Keratinocyte (primary cell): ENCODE measurements at regions not wholly inside any gene's neighbourhood (a gene's known extent, or its start where the extent isn't known, plus 50 kb on each side); places are given as distances from the start of the nearest gene placed in this dataset.
"Not testable (repeated sequence)": the region's sequence is repeated elsewhere in the genome, so short reads cannot be mapped to it uniquely, and the experiment has no call there.

Source experiments
- DNase-seq: peaks from one replicate; pipeline ENCODE4 v3.0.0-alpha.2; 2011; ENCODE audit warnings: low read depth, missing footprints, low spot score
- FAIRE-seq: peaks from 2 replicates; lab custom pipeline; 2011; peaks lifted over from hg19 to GRCh38; lab: Jason Lieb, UNC
- H2AFZ ChIP-seq: 2 replicates; pipeline ENCODE4 v1.6.0; 2012; ENCODE audit warnings: low read length, control low read depth, inconsistent platforms; ENCODE audit not compliant: control insufficient read depth
- H3K27ac ChIP-seq: 2 replicates; pipeline ENCODE4 v1.5.1; 2011; ENCODE audit warnings: low read length; ENCODE audit not compliant: control insufficient read depth, insufficient read depth
- H3K27me3 ChIP-seq: 3 replicates; pipeline ENCODE4 v1.6.0; 2011; ENCODE audit warnings: low read length; ENCODE audit not compliant: control insufficient read depth, insufficient read depth; ENCODE audit errors: extremely low read depth
- H3K36me3 ChIP-seq, 2 experiments: 2 replicates in 1 of 2; 3 replicates in 1 of 2; pipeline ENCODE4 v1.5.1; 2011; ENCODE audit warnings: low read length in 2 of 2, mild to moderate bottlenecking in 1 of 2; ENCODE audit not compliant: control insufficient read depth in 2 of 2, insufficient read depth in 2 of 2; ENCODE audit errors: extremely low read depth in 1 of 2
- H3K4me1 ChIP-seq: 3 replicates; pipeline ENCODE4 v1.5.1; 2011; ENCODE audit warnings: low read length; ENCODE audit not compliant: control insufficient read depth, insufficient read depth; ENCODE audit errors: extremely low read depth
- H3K4me2 ChIP-seq: 3 replicates; pipeline ENCODE4 v1.6.0; 2011; ENCODE audit warnings: low read depth, low read length; ENCODE audit not compliant: control insufficient read depth, insufficient read depth; ENCODE audit errors: extremely low read depth
- H3K4me3 ChIP-seq, 3 experiments: fragments of 200-600 bp in 1 of 3; sonication (generic) in 1 of 3; 2 replicates in 2 of 3; 3 replicates in 1 of 3; pipeline ENCODE4 v1.5.1; 2011 to 2016; ENCODE audit warnings: low read length in 3 of 3, mild to moderate bottlenecking in 3 of 3, control low read depth in 2 of 3, inconsistent platforms in 1 of 3, low read depth in 1 of 3, mixed read lengths in 1 of 3, mixed run types in 1 of 3, moderate library complexity in 1 of 3; ENCODE audit not compliant: control insufficient read depth in 2 of 3, insufficient read depth in 2 of 3; ENCODE audit errors: extremely low read depth in 1 of 3
- H3K79me2 ChIP-seq: 2 replicates; pipeline ENCODE4 v1.6.0; 2012; ENCODE audit warnings: low read length; ENCODE audit not compliant: control insufficient read depth, insufficient read depth
- H3K9ac ChIP-seq: 3 replicates; pipeline ENCODE4 v1.6.0; 2011; ENCODE audit warnings: low read length; ENCODE audit not compliant: control insufficient read depth, insufficient read depth; ENCODE audit errors: extremely low read depth
- H3K9me1 ChIP-seq: 3 replicates; pipeline ENCODE4 v1.6.0; 2011; ENCODE audit warnings: low read length; ENCODE audit not compliant: control insufficient read depth, insufficient read depth; ENCODE audit errors: extremely low read depth
- H3K9me3 ChIP-seq: 2 replicates; pipeline ENCODE4 v1.5.1; 2012; ENCODE audit warnings: low read depth, low read length; ENCODE audit not compliant: control insufficient read depth
- H4K20me1 ChIP-seq: 3 replicates; pipeline ENCODE4 v1.6.0; 2011; ENCODE audit warnings: low read length; ENCODE audit not compliant: control insufficient read depth, insufficient read depth; ENCODE audit errors: extremely low read depth
- CTCF ChIP-seq, 3 experiments: IDR thresholded peaks in 1 of 3; conservative IDR thresholded peaks in 1 of 3; optimal IDR thresholded peaks in 1 of 3; 2 replicates in 2 of 3; 3 replicates in 1 of 3; pipeline versions ENCODE3 to v1.5.1; 2011; ENCODE audit warnings: low read length in 3 of 3, mild to moderate bottlenecking in 3 of 3, moderate library complexity in 2 of 3, control low read depth in 1 of 3, inconsistent platforms in 1 of 3; ENCODE audit not compliant: insufficient read depth in 2 of 3; ENCODE audit errors: extremely low read depth in 1 of 3
- EZH2 ChIP-seq: IDR thresholded peaks from one replicate; pipeline ENCODE4 v1.6.1; 2012; ENCODE audit warnings: inconsistent platforms, mild to moderate bottlenecking, low read length, moderate library complexity
- dilution Hi-C: fragments of 300-500 bp; cut with MboI; formaldehyde crosslinking; loops from one replicate; pipeline ENCODE4 v1.7.0; 2020; ENCODE audit warnings: low sequenced_read_pairs; ENCODE audit not compliant: extremely low pct_ligation_motif_present

GRCh38 chr10:84727398-84727797, 399.0 kb downstream of the CCSER2 start:
- Histone ChIP-seq H3K27me3 (no peaks in the 10 kb centered on the region), H3K9ac (no peak overlapping the region), H3K4me2 (no peak overlapping the region), H3K4me3 (no peak overlapping the region), H3K79me2 (no peaks in the 10 kb centered on the region), H3K9me3 (no peaks in the 10 kb centered on the region), H3K4me1 (no peaks in the 10 kb centered on the region), H3K36me3 (no peaks in the 10 kb centered on the region), H3K27ac (no peak overlapping the region), H3K9me1 (no peaks in the 10 kb centered on the region), H4K20me1 (no peaks in the 10 kb centered on the region), H2AFZ (no peak overlapping the region)
- DNase-seq (no peak), FAIRE-seq (no peak)
- dilution Hi-C loops = no loop called here
- no peak for TF ChIP-seq CTCF (optimal IDR thresholded peaks at IDR 0.05 in 1 of 3, IDR thresholded peaks at IDR 0.05 in 1 of 3, conservative IDR thresholded peaks at IDR 0.05 in 1 of 3; ENCODE audit: extremely low read depth in 1 of 3, insufficient read depth in 2 of 3, low read length in 3 of 3)
- no peak for TF ChIP-seq EZH2

GRCh38 chr10:84739126-84739525, 410.7 kb downstream of the CCSER2 start:
- not testable (repeated sequence) for H3K9me1 ChIP-seq

GRCh38 chr10:84739641-84740040, 411.3 kb downstream of the CCSER2 start:
- Histone ChIP-seq H3K27ac (no peak overlapping the region), H2AFZ (no peak overlapping the region), H4K20me1 (no peaks in the 10 kb centered on the region), H3K9me1 (no peaks in the 10 kb centered on the region), H3K4me2 (no peak overlapping the region), H3K9me3 (no peaks in the 10 kb centered on the region), H3K36me3 (no peaks in the 10 kb centered on the region), H3K27me3 (no peaks in the 10 kb centered on the region), H3K4me3 (no peak overlapping the region), H3K9ac (no peak overlapping the region), H3K79me2 (no peaks in the 10 kb centered on the region), H3K4me1 (no peaks in the 10 kb centered on the region)
- FAIRE-seq (no peak), DNase-seq (no peak)
- no peak for TF ChIP-seq EZH2
- TF ChIP-seq CTCF (optimal IDR thresholded peaks at IDR 0.05 in 1 of 3, IDR thresholded peaks at IDR 0.05 in 1 of 3, conservative IDR thresholded peaks at IDR 0.05 in 1 of 3; ENCODE audit: extremely low read depth in 1 of 3, insufficient read depth in 2 of 3, low read length in 3 of 3) = no peak
- dilution Hi-C loops = no loop called here

More at GRCh38 chr10:84739126-84739525, 410.7 kb downstream of the CCSER2 start:
- H3K4me3 ChIP-seq, H3K79me2 ChIP-seq, H3K9me3 ChIP-seq, H3K27ac ChIP-seq, H2AFZ ChIP-seq, H3K4me2 ChIP-seq, H3K9ac ChIP-seq, DNase-seq, H4K20me1 ChIP-seq, H3K4me1 ChIP-seq, dilution Hi-C loops, H3K27me3 ChIP-seq, FAIRE-seq, H3K36me3 ChIP-seq: not testable (repeated sequence)
